NOMO-1 treated with DMSO at 0.1 percent for 48 hours (cell line): ENCODE measurements at regions not wholly inside any gene's neighbourhood (a gene's known extent, or its start where the extent isn't known, plus 50 kb on each side); places are given as distances from the start of the nearest gene placed in this dataset.
"Not testable (repeated sequence)": the region's sequence is repeated elsewhere in the genome, so short reads cannot be mapped to it uniquely, and the experiment has no call there.

Experiments used
- DNase-seq: peaks from one replicate; lab custom pipeline; 2025; ENCODE audit not compliant: unreplicated experiment; lab: John Stamatoyannopoulos, UW

DNA sequence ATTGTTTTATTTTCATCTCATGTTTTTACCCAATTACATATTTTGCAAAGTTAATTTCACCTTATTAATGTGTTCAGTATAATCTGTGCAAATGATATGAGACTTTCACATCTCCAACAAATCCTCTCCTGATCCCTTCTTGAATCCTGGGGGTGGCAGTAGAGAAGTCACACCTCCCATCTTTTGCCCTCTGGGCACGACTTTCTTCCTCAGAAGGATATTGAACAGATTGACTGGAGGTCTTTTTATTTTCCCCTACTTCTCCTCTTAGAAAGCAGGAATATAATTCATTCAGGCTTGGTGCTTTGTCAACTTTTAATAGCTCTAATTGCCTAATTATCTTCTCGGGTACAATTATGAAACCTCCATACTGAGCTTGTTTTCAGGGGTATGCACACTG, 1037.1 kb upstream of the NUDT12 start:
- DNase-seq = no peak

DNA sequence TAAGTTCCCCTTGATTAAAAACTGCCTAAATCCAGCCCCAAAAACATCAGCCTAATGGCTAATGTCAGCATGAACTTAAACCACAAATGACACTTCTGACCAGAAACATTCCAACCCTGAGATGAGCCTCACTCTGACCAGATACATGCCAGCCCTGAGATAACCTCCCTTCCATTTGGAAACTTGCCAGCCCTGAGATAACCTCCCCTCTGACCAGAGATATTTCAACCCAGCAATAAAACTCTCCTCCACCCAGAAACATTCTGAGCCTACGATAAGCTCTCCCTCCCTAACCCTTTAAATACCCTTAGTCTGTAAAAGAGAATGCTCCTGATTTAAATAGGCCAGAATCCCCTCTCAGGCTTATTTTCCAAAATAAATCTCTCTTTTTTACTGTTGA, 1035.7 kb upstream of the NUDT12 start:
- no peak for DNase-seq

- DNase-seq = no peak
Measured at GRCh38 chr5:104594850-104595249, 1032.3 kb upstream of the NUDT12 start.

DNA sequence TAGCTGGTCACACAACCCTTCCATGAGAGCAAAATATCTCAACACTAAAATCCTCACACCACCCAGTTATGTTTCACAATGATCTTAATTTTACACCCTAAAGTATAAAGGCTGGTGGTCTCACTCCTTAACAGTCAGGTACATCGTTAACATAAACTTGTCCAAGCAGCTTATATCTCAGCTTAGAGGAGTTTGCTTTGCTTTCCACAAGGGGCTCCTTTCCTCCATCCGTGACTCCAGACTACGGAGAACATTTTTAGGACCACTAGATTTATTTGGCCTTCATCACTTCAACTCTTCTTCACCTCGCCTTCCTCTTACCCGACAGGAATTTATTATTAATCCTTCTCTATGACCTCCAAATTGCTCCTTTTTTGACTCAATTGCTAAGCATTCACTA, 1014.1 kb upstream of the NUDT12 start:
- DNase-seq = no peak

- no peak for DNase-seq
Measured at GRCh38 chr5:104573949-104574709, 1011.5 kb upstream of the NUDT12 start.

DNA sequence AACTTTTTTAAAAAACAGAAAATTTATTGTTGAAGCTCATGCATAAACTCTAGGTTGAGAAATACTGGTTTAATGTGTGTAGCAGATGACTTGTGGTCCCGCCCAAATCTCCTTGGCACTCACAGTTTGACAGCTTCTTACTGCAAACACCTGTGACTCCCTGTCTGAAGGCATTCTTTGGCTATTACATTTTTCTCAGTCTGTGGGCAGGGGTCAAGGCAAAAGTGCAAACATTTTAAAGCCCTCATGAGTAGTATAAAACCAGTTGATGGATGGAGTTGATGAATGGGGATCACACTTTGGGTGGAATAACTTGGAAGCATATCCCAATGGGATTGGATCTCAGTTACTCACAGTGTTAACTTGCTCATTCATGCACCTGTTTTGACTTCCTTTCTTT, 1007.0 kb upstream of the NUDT12 start:
- no peak for DNase-seq

DNA sequence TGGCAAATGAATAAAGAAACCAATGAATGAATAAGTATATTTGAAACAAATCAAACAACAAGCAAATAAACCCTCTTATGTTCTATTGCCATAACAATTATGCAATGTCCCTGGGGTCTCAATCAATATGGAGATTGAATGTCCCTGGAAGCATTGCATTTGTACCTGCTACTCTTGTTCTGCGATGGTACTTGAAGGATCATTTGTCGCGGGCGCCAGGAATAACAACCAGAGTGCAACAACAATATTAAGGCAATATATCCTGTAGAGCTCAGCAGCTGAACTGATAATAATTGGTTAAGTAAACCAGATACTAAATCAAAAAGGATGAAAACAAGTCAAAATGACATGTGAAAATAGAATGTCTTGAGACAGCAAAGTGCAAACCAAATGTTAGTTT, 1001.9 kb upstream of the NUDT12 start:
- no peak for DNase-seq

DNA sequence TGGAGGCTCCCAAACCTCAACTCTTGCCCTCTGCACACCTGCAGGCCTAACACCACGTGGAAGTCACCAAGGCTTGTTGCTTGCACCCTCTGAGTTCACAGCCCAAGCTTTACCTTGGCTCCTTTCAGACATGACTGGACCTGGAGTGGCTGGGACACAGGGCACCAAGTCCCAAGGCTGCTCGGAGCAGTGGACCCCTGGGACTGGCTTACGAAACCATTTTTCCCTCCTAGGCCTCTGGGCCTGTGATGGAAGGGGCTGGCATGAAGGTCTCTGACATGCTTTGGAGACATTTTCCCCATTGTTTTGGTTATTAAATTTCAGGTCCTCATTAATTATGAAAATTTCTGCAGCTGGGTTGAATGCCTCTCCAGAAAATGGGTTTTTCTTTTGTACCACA, 994.4 kb upstream of the NUDT12 start:
- DNase-seq = no peak

DNA sequence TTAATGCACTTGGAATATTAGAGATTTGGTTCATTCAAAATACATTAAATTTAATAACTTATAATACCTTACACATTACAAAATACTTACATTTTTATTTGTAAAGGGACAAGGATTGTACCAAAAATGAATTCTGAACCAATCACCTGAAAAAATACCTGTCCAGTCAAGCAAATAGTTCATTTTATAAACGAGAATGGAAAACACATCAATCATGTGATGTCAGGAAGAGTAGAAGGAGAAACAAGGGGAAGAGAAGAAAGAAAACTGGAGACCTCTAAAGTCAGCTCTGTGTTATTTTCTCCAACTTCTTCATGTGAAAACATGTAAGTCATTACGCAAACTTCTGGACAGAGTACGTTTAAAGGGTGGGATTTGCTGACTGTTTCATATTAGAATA, 989.0 kb upstream of the NUDT12 start:
- no peak for DNase-seq

- DNase-seq = not testable (repeated sequence)
Measured at GRCh38 chr5:104546871-104547270, 984.3 kb upstream of the NUDT12 start.

DNA sequence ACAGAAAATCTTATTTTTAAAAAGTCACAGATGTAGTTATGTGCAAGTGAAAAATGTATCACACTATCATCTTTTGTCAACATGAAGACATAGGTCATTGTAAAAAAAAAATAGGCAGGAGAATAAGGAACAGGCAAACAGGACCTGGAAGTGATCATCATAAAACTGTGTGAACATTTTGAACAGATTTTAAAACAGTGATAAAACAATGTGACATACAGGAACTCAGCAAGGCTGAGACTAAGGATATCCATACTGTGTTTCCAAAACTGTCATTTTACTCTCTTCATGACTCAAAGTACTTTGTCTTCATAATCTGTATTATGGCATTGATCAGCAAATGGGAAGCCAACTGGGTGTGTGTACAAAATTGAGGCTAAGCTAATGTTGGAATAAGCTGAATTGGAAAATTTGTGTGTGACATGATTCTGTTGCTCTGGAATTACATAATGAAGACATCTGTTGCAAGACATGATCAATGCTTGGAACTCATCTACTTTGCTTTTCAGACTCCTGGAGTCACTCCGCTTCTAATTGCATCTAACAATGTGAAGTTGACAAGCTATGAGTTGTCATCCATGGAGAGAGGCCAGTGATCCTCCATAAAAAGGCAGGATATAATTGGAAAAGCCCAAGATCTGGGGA, 978.7 kb upstream of the NUDT12 start:
- DNase-seq = no peak

DNA sequence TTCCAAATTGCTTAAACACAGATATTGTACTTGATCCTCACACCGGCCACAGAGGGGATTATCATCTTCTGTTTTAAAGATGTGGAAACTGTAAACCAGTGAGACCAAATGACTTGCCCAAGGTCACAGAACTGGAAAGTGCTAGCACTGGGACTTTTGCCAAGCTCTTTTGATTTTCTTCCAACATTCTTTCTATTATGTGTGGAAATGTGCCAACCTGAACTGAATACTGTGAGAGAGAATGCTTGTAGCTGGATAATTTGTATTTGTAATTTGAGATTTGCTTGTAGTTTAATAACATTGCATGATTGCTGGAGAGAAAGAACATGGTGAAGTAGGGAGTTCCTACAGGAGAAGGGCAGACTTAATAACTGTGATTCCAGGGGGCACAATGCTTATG, 977.9 kb upstream of the NUDT12 start:
- DNase-seq = no peak

GRCh38 chr5:104539618-104540350, 977.2 kb upstream of the NUDT12 start:
- no peak for DNase-seq

DNA sequence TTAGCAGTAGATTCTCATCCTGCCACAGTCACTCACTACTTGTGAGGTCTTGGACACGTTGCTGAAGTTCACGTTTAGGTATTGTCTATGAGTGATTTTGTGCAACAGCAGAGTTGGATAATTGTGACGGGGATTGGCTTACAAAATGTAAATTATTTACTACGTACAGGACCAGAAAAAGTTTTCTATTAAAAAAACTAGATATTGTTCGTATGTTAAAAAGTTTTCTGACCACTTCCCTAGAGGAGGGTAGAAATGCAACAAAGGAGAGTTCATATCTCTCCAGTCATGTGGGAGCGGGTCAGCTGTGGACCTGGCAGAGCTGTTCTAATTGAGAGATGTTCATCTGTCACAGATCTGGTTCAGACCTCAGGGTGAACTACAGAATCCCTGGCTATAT, 976.1 kb upstream of the NUDT12 start:
- DNase-seq = no peak

DNA sequence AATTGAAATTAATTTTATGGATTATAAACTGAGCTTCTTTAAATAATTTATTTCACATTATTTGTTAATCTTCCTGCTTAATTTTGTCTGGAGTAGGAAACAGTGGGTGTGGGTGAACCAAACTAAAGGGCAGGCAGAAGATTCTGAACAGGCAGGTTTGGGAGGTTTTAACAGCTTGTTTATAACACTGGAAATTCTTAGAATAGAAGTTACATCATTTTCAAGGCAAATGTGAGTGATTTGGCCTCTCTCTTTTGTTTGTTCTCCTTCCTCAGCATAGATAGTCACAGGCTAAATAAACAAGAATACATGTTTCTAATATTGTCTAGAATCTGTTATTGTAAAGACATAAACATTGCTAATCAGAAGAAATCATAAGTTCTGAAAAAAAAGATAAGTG, 970.9 kb upstream of the NUDT12 start:
- no peak for DNase-seq

- DNase-seq = no peak
Measured at GRCh38 chr5:104526866-104527265, 964.3 kb upstream of the NUDT12 start.

DNA sequence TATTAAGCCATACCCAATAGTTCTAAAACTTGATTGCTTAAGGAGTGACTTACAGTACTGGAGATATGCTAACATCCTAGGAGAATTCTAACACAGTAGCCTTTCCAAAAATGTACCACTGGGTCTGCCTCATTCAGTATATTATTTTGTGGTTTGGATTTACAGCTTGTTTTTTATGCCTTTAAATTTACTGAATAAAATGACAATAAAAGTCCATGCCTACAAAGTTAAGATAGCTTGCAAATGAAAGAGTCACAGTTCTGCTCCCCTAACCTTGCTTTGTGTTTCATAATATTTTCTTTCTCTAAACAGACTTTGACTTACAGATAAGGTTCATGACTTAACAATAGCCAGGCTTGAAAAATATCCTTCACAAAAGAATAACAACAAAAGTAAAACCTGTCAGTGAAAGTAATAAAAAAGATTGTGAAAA, 951.1 kb upstream of the NUDT12 start:
- no peak for DNase-seq

GRCh38 chr5:104513121-104513602, 950.6 kb upstream of the NUDT12 start:
- DNase-seq = no peak

GRCh38 chr5:104512063-104512825, 949.7 kb upstream of the NUDT12 start:
- DNase-seq = no peak

GRCh38 chr5:104498281-104498680, 935.7 kb upstream of the NUDT12 start:
- no peak for DNase-seq

DNA sequence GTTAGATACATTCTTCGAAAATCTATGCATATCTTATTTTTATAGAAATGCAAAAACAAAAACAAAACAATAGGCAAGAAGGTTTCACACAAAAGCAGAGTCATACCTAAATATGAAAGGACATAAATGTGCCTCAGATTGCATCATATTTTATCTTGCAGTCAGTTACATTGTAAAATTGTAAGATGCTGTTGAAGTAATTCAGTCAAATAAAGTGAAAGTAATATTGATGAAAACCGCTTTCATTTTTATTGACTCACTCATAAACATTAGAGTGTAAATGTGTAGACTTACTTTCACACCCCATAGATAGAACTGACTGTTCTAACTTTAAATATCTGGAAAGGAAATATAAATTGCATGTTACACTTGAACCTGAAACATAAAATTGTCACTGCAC, 931.5 kb upstream of the NUDT12 start:
- DNase-seq = no peak
